ENCODE measurements at regions not wholly inside any gene's neighbourhood (a gene's known extent, or its start where the extent isn't known, plus 50 kb on each side); places are given as distances from the start of the nearest gene placed in this dataset.

GRCh38 chr6:93749930-93750329, 330.6 kb upstream of the EPHA7 start:
- no peak for TF ChIP-seq CTCF (IDR thresholded peaks at IDR 0.05)
- no peak for TF ChIP-seq POLR2A (IDR thresholded peaks at IDR 0.05)
